GM21367 (cell line): ENCODE measurements at regions not wholly inside any gene's neighbourhood (a gene's known extent, or its start where the extent isn't known, plus 50 kb on each side); places are given as distances from the start of the nearest gene placed in this dataset.

ENCODE experiments used
- ATAC-seq: cut with Tn5 transposase; IDR thresholded peaks from one replicate; pipeline ENCODE4 v1.9.1; 2021; ENCODE audit not compliant: unreplicated experiment

GRCh38 chr7:131620673-131621609, 64.5 kb upstream of the PODXL start:
- ATAC-seq, result no peak

DNA sequence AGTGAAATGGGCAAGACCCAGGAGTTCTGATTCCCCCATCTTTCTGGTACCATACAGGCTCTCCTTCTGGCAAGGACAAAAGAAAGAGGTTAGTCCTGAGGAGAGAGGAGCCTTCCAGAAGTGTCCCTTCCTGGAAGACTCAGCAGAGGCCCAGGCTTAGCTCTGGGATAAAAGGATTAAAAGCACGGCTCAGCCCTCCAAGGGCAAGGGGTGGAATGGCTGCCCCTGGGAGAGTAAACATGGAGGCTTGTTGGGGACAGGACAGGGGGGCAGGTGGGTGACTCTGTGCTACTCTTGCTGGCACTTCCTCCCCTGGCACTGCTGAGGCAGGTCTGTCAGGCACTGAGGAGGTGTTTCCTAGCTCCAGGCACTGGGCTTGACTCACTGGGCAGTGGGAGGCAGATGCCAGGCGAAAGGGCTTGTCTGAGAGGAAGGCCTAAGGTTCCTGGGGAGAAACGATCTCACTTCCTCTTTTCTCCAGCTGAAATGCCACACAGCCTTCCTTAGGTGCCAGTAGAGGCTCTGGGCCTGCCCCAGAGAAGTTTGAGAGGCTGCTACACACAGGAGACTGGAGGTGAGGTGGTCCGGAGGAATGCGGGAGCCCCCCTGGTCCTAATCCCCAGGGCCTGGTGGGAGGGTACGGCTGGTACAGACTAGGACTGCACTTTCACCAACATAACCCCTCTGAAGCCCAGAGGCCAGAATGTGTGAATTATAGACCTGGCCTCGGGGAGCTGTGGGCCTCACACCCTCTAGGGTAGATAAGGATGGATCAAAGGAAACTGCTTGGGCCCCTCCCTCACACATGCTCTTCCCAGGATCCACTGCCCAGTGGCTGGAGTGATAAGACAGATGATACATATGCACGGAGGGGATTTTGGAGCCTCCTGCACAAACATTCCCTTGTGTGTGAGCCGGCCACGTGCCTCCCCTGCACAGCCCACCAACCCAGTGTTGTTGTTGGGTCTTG, 63.2 kb upstream of the PODXL start:
- no peak for ATAC-seq

DNA sequence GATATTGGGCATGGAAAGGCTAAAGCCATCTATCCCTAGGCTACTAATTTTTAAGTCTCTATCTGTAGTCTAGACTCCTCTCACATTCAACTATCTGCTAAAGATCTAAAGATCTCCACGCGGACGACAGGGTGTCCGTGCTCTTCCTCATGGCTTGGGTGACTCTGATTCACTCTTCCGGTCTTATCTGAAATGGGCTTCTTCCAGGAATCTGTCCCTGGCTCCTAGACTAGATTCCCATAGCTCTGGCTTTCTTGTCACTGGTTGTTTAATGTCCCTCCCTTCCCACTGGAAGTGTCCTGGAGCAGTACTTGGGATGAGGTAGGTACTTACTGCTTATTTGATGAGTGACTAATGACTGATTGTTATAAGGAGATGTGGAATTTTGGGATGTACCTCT, 62.0 kb upstream of the PODXL start:
- no peak for ATAC-seq

- no peak for ATAC-seq
Observed at GRCh38 chr7:131616487-131617200, 60.2 kb upstream of the PODXL start.

GRCh38 chr7:131613909-131614308, 57.5 kb upstream of the PODXL start:
- no peak for ATAC-seq

DNA sequence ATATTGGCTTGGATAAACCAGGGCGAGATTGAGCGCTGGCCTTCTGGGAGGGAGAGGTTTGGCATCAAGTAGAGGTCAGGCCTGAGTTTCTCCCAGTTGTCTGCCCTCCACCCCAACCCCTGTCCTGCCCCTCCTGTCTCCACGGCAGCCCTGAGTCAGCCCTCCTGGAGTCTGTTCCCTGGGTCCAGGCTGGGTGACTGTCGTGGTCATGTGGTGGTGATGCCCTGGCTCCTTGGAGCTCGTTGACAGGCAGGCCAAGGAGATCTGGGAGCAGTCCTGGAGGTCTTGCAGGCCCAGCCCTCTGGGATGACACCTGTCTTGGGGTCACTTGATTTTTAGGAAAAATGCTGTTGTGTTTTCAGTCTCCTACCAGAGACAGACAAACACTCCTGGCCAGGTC, 53.6 kb upstream of the PODXL start:
- no peak for ATAC-seq

- no peak for ATAC-seq
Observed at GRCh38 chr7:131608116-131608500, 51.7 kb upstream of the PODXL start.

DNA sequence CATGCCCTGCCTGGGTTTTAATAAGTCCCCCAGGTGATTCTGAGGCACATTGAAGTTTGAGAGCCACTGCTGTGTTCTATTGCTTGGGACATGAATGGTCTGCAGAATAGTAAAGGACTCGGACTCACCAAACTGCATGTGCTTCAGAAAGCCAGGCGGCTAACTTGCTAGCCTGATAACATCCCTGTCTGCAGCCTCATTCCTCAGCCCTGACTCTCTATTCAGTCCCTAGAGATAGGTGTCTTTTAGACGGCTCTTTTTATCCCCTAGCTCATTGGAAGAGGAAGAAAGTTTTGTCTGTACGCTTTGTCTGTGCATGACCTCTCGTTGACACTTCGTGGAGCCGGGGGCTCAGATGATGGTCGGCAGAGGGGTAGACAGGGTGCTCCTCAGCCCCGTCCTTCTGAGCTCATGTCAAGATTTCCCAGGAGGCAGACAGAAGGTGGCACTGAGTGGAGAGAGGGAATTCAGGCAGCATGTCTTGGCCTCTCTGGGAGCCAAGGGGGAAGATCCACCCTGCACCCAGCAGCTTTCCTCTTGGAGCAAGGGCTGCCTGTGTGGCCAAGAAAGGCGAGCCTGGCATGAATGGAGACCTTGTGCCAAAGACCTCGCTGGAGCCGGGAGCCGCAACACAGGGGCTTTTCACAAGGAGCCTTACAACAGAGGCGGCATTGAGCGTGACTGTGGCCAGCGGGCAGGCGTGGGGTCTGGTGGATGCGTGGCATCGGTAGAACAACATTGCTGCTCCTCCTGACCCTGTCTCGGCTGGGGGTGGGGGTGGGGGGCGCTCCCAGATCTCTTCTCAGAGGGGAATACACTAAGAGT, 51.1 kb upstream of the PODXL start:
- no peak for ATAC-seq

DNA sequence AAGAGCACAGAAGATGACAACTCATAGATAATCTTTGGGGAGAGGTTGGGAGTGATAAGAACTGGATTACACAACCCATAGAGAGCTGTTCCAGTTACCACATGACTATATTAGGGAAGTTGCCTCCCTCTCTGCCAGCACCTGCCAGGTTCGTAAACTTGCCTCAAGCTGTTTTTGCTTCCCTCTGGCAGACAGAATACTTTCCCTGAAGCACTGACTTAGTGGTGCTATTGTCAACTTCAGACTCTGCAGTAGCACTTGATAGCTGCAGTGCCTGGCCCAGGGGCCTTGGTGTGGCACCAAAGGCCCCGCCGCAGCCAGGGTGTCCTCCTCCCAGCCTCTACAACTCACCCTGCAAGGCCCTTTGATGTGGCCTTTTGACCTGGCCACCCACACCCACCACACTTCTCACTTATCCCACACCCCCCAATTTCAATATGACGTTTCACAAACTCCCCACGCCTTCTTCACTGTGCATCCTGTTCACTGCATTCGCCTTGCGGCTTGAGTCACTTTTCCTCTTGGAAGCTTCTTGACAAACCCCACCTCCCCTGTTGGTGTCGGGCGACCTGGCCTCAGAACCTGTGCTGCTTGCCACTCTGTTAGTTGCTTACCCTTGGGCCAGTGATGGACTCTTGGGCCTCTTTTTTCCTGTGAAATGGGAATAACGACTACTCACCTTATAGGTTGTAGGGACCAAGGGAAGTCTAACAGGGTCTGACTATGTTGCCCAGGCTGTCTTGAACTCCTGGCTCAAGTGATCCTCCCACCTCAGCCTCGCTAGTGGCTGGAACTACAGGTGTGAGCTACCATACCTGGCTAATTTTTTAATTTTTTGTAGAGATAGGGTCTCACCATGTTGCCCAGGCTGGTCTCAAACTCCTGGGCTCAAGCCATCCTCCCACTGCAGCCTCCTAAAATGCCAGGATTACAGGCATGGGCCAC, 50.2 kb upstream of the PODXL start:
- no peak for ATAC-seq
